ENCODE measurements at regions not wholly inside any gene's neighbourhood (a gene's known extent, or its start where the extent isn't known, plus 50 kb on each side); places are given as distances from the start of the nearest gene placed in this dataset.

- TF ChIP-seq FOXP2 (optimal IDR thresholded peaks at IDR 0.05; ENCODE audit: control extremely low read depth, extremely low read length, insufficient read depth): no peak
- no peak for TF ChIP-seq POLR2AphosphoS5 (IDR thresholded peaks at IDR 0.05; ENCODE audit: borderline replicate concordance, low read depth, low read length)
- TF ChIP-seq EZH2 (IDR thresholded peaks at IDR 0.05): no peak
These were observed 1526.9 kb downstream of the EFNB2 start for GRCh38 chr13:105008604-105009003.

All from SK-N-MC (cell line).